Brain microvascular endothelial cell (primary cell): ENCODE measurements at regions not wholly inside any gene's neighbourhood (a gene's known extent, or its start where the extent isn't known, plus 50 kb on each side); places are given as distances from the start of the nearest gene placed in this dataset.

Experiments
- DNase-seq: peaks from one replicate; pipeline ENCODE4 v3.0.0-alpha.2; 2020
- H3K27ac ChIP-seq: fragments of 250-450 bp; sonication (Bioruptor Pico); 2 replicates; pipeline ENCODE4 v1.5.1; 2020; ENCODE audit warnings: mild to moderate bottlenecking, moderate library complexity
- H3K27me3 ChIP-seq: fragments of 250-450 bp; sonication (Bioruptor Pico); replicated peaks from 2 replicates; pipeline ENCODE4 v1.5.1; 2020; ENCODE audit warnings: mild to moderate bottlenecking
- H3K36me3 ChIP-seq: fragments of 250-450 bp; sonication (Bioruptor Pico); replicated peaks from 2 replicates; pipeline ENCODE4 v1.5.1; 2020; ENCODE audit warnings: mild to moderate bottlenecking
- H3K4me3 ChIP-seq: 2 replicates; pipeline ENCODE4 v1.5.1; 2011; ENCODE audit warnings: low read depth, mild to moderate bottlenecking, control low read depth, low read length, moderate library complexity
- CTCF ChIP-seq: IDR thresholded peaks from 2 replicates; pipeline ENCODE4 v1.5.1; 2011; ENCODE audit warnings: low read depth, mild to moderate bottlenecking, moderate library complexity, low read length, control low read depth, inconsistent platforms; ENCODE audit errors: missing control alignments
- in situ Hi-C: cut with HindIII; loops from 2 replicates; pipeline ENCODE4 v1.10.0; 2017; ENCODE audit warnings: low sequenced_read_pairs, low pct_ligation_motif_present

- TF ChIP-seq CTCF = no peak
- H3K4me3 ChIP-seq = no peak overlapping the region
- H3K36me3 ChIP-seq = no peaks in the 10 kb centered on the region
- in situ Hi-C loops = no loop called here
- no peak overlapping the region for H3K27ac ChIP-seq
- no peak for DNase-seq
- no peaks in the 10 kb centered on the region for H3K27me3 ChIP-seq
Observed at GRCh38 chr3:127077505-127078064, 94.7 kb downstream of the PLXNA1 start.

- in situ Hi-C loops = no loop called here
- Histone ChIP-seq H3K36me3 (no peaks in the 10 kb centered on the region), H3K4me3 (no peak overlapping the region), H3K27ac (no peak overlapping the region), H3K27me3 (no peaks in the 10 kb centered on the region)
- DNase-seq = no peak
- TF ChIP-seq CTCF = no peak
Observed at GRCh38 chr3:127078626-127079025, 95.7 kb downstream of the PLXNA1 start.

- H3K27me3 ChIP-seq = no peaks in the 10 kb centered on the region
- TF ChIP-seq CTCF = no peak
- no peak for DNase-seq
- H3K36me3 ChIP-seq = no peaks in the 10 kb centered on the region
- no peak overlapping the region for H3K27ac ChIP-seq
- in situ Hi-C loops = no loop called here
- H3K4me3 ChIP-seq = no peak overlapping the region
Observed at GRCh38 chr3:127079211-127079610, 96.3 kb downstream of the PLXNA1 start.

GRCh38 chr3:127081001-127081720, 98.2 kb downstream of the PLXNA1 start:
- in situ Hi-C loops = no loop called here
- Histone ChIP-seq H3K27ac (no peak overlapping the region), H3K27me3 (no peaks in the 10 kb centered on the region), H3K36me3 (no peaks in the 10 kb centered on the region), H3K4me3 (no peak overlapping the region)
- no peak for DNase-seq
- TF ChIP-seq CTCF = no peak

DNA sequence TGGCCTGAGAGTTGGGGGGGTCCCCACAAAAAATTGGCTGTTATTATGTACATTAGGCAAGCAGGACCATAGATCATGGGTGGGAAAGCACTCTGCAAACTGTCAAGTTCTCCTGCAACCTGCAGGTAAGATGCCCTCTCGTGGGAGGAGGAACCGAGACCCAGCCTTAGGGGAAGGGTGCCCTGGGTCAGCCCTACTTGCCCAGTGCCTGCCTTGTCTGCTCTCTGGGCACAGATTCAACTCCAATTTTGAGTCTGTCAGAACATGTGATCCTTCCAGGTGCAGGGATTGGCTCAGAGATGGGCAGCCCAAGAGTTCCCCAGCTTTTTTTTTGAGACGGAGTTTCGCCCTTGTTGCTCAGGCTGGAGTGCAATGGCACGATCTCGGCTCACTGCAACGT, 99.2 kb downstream of the PLXNA1 start:
- no peak for TF ChIP-seq CTCF
- no peaks in the 10 kb centered on the region for H3K36me3 ChIP-seq
- no peak overlapping the region for H3K27ac ChIP-seq
- no peak overlapping the region for H3K4me3 ChIP-seq
- H3K27me3 ChIP-seq = no peaks in the 10 kb centered on the region
- DNase-seq = no peak
- in situ Hi-C loops = no loop called here

GRCh38 chr3:127083778-127084397, 101.0 kb downstream of the PLXNA1 start:
- no peak overlapping the region for H3K27ac ChIP-seq
- H3K36me3 ChIP-seq = no peaks in the 10 kb centered on the region
- no peaks in the 10 kb centered on the region for H3K27me3 ChIP-seq
- TF ChIP-seq CTCF = no peak
- no peak overlapping the region for H3K4me3 ChIP-seq
- no peak for DNase-seq
- in situ Hi-C loops = no loop called here
